ENCODE measurements at regions not wholly inside any gene's neighbourhood (a gene's known extent, or its start where the extent isn't known, plus 50 kb on each side); places are given as distances from the start of the nearest gene placed in this dataset.

DNA sequence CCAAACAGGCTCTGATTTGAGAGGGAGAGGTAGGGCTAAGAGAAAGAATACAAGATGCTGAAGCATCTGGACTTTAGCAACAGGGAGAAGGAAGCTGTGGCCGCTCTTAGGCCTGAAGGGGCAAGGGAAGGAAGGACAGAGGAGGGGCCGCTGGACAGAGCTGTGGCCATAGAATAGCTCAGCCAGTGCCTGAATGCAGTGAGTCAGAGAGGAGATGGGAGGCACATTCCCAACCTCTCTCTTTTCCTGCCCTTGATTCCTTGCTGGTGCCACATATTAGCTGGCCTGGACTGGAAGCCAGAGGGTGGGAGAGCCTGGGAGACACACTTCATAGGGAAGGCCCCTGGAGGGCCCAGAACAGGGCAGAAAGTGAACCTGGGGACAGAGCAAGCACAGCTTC is 83.4 kb upstream of the POU3F1 start:
- no peak for TF ChIP-seq CTCF (conservative IDR thresholded peaks at IDR 0.05)
- no peak for TF ChIP-seq EZH2 (IDR thresholded peaks at IDR 0.05; ENCODE audit: low read depth)

All from PC-9 (cell line).